ENCODE measurements at regions not wholly inside any gene's neighbourhood (a gene's known extent, or its start where the extent isn't known, plus 50 kb on each side); places are given as distances from the start of the nearest gene placed in this dataset.

DNA sequence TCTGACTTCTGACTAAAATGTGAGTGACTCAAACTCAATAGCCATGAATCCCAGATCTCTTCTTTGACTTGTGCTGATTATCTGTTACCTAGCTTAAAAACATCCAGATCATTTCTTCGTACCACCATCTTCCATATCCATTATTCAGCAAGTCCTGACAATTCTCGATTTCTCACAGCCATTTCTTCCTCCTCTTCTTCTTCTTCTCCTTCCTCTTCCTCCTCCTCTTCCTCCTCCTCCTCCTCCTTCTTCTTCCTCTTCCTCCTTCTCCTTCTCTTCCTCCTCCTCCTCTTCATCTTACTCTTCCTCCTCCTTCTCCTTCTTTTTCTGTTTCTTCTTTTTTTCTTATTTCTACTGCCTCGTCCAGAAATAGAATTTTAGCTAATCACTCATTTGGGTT lies 77.0 kb upstream of the MAP1B start:
- Histone ChIP-seq H3K4me1 (no peaks in the 10 kb centered on the region), H3K9me3 (no peaks in the 10 kb centered on the region), H3K36me3 (ENCODE audit: low read depth, missing control alignments) (no peaks in the 10 kb centered on the region), H3K4me3 (no peak overlapping the region), H3K27me3 (no peaks in the 10 kb centered on the region), H3K27ac (no peak overlapping the region)
- intact Hi-C loops (cut with DNase I; ENCODE audit: low total_unique reads): no loop called here
- TF ChIP-seq POLR2A (IDR thresholded peaks at IDR 0.05): no peak
- TF ChIP-seq, protein P1, sequence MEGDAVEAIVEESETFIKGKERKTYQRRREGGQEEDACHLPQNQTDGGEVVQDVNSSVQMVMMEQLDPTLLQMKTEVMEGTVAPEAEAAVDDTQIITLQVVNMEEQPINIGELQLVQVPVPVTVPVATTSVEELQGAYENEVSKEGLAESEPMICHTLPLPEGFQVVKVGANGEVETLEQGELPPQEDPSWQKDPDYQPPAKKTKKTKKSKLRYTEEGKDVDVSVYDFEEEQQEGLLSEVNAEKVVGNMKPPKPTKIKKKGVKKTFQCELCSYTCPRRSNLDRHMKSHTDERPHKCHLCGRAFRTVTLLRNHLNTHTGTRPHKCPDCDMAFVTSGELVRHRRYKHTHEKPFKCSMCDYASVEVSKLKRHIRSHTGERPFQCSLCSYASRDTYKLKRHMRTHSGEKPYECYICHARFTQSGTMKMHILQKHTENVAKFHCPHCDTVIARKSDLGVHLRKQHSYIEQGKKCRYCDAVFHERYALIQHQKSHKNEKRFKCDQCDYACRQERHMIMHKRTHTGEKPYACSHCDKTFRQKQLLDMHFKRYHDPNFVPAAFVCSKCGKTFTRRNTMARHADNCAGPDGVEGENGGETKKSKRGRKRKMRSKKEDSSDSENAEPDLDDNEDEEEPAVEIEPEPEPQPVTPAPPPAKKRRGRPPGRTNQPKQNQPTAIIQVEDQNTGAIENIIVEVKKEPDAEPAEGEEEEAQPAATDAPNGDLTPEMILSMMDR (IDR thresholded peaks at IDR 0.05): no peak
- 92 to 93% methylated on average over 3 of the region's 3 CpGs for WGBS, 2 donors
- no peak for DNase-seq

DNA sequence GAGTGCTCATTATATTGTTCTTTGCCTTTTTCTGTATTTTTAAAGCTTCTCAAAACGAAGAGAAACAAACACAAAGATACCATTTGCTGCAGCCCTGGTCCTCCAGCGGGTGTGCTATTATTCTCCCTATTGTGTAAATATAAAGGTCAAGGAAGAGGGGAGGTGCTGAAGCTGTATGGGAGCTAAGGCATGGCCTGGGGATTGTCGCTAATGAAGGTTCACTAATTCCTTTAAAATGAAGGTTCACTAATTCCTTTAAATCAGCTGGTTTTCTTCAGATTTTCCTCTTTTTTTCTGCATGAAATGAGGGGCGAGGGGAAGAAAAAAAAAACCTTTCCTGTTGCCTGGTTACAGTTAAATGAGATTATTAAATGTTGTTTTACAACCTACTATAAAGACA lies 74.5 kb upstream of the MAP1B start:
- no peak for TF ChIP-seq POLR2A (IDR thresholded peaks at IDR 0.05)
- TF ChIP-seq, protein P1 (IDR thresholded peaks at IDR 0.05): no peak
- WGBS, 2 donors: 49 to 60% methylated on average over 4 of the region's 4 CpGs
- intact Hi-C loops (cut with DNase I; ENCODE audit: low total_unique reads): no loop called here
- Histone ChIP-seq H3K27ac (no peak overlapping the region), H3K9me3 (no peaks in the 10 kb centered on the region), H3K4me1 (no peaks in the 10 kb centered on the region), H3K36me3 (ENCODE audit: low read depth, missing control alignments) (no peaks in the 10 kb centered on the region), H3K27me3 (no peaks in the 10 kb centered on the region), H3K4me3 (no peak overlapping the region)
- no peak for DNase-seq

DNA sequence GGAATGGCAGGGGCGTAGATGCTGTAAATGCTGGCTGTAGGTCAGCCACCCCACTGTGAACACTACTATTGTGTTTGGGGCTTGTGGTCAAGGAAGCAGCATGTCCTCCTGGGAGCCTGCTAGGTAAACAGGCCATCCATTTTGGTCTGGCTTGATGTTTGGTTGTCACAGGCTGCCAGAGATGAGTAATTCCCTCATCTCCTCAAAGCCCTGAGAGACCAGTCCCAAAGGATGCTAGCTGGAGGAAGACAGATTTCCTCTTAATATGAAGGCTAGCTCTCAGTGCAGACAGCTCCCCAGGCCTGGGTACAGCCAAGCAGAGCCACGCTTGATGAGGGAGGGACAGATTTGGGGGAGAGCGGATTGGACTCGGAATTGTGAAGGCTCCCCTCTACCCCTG lies 72.5 kb upstream of the MAP1B start:
- no peaks in the 10 kb centered on the region for H3K27me3 ChIP-seq
- no peak overlapping the region for H3K4me3 ChIP-seq
- H3K27ac ChIP-seq: no peak overlapping the region
- H3K4me1 ChIP-seq: no peaks in the 10 kb centered on the region
- WGBS, 2 donors: 71 to 88% methylated on average over 4 of the region's 4 CpGs
- no peaks in the 10 kb centered on the region for H3K9me3 ChIP-seq
- intact Hi-C loops (cut with DNase I; ENCODE audit: low total_unique reads): no loop called here
- no peak for DNase-seq
- TF ChIP-seq, protein P1 (IDR thresholded peaks at IDR 0.05): no peak
- no peak for TF ChIP-seq POLR2A (IDR thresholded peaks at IDR 0.05)
- no peaks in the 10 kb centered on the region for H3K36me3 ChIP-seq (ENCODE audit: low read depth, missing control alignments)

DNA sequence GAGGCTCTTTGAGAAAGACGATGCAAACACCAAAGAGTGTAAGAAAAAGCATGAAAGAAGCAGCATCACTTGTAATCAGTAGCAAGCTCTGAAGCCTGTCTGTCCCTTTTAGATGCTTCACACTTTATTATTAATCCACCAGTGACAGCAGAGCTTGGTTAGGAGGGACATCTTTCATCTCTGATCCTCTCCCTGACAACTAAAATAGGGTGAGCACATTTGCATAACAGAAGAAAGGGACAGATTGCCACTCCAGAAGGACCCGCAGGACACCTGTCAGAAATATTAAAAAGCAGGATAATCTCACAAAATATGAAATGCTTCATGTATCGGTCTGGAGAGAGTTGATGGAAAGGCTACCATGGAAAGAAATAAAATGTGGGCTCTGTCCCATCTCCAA lies 71.4 kb upstream of the MAP1B start:
- H3K36me3 ChIP-seq (ENCODE audit: low read depth, missing control alignments): no peaks in the 10 kb centered on the region
- intact Hi-C loops (cut with DNase I; ENCODE audit: low total_unique reads): no loop called here

DNA sequence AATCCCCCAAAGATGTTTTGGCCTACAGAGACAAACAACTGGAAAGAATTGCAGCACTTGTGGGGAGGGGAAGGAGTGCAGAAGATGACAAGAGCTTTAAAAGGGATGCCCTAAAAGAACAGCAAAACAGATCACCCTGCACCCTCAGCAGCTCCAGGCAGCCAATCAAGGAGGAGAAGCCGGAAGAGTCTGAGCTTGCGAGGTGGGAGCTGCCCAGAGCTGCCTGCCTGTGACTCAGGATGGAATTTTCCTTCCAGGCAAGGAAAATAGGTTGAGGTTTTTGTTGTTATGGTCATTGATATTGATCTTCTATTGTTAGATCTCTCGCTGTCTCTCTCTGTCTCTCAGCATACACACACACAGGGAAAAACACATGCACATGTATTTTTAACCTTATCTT lies 70.3 kb upstream of the MAP1B start:
- TF ChIP-seq, protein P1 (IDR thresholded peaks at IDR 0.05): no peak
- no peak for TF ChIP-seq POLR2A (IDR thresholded peaks at IDR 0.05)
- WGBS, 2 donors: 54 to 61% methylated on average over 3 of the region's 3 CpGs
- Histone ChIP-seq H3K36me3 (ENCODE audit: low read depth, missing control alignments) (no peaks in the 10 kb centered on the region), H3K9me3 (no peaks in the 10 kb centered on the region), H3K4me3 (no peak overlapping the region), H3K4me1 (no peaks in the 10 kb centered on the region), H3K27ac (no peak overlapping the region), H3K27me3 (no peaks in the 10 kb centered on the region)
- no peak for DNase-seq
- intact Hi-C loops (cut with DNase I; ENCODE audit: low total_unique reads): no loop called here

More for the DNA sequence above, 71.4 kb upstream of the MAP1B start:
- Histone ChIP-seq H3K27me3 (no peaks in the 10 kb centered on the region), H3K9me3 (no peaks in the 10 kb centered on the region), H3K4me1 (no peaks in the 10 kb centered on the region), H3K4me3 (no peak overlapping the region), H3K27ac (no peak overlapping the region)
- TF ChIP-seq, protein P1 (IDR thresholded peaks at IDR 0.05): no peak
- no peak for TF ChIP-seq POLR2A (IDR thresholded peaks at IDR 0.05)
- 86 to 88% methylated on average over 3 of the region's 3 CpGs for whole genome bisulfite sequencing, 2 donors
- no peak for DNase-seq

Measured in testis (tissue), 2 donors.